RCC 7860 (cell line): ENCODE measurements at regions not wholly inside any gene's neighbourhood (a gene's known extent, or its start where the extent isn't known, plus 50 kb on each side); places are given as distances from the start of the nearest gene placed in this dataset.

Source experiments
- DNase-seq: peaks from one replicate; pipeline ENCODE4 v3.0.0-alpha.2; 2015; ENCODE audit warnings: low spot score
- FAIRE-seq: peaks from 2 replicates; lab custom pipeline; 2012; peaks lifted over from hg19 to GRCh38; lab: Jason Lieb, UNC

GRCh38 chr1:216830424-216831210 is 107.4 kb upstream of the ESRRG start:
- FAIRE-seq: no peak
- no peak for DNase-seq

- DNase-seq (no peak), FAIRE-seq (no peak)
Measured at GRCh38 chr1:216827251-216827650, 104.0 kb upstream of the ESRRG start.

- no peak for DNase-seq
- FAIRE-seq: no peak
Measured at GRCh38 chr1:216826646-216827045, 103.4 kb upstream of the ESRRG start.

GRCh38 chr1:216826214-216826613 is 103.0 kb upstream of the ESRRG start:
- DNase-seq: no peak
- FAIRE-seq: no peak

DNA sequence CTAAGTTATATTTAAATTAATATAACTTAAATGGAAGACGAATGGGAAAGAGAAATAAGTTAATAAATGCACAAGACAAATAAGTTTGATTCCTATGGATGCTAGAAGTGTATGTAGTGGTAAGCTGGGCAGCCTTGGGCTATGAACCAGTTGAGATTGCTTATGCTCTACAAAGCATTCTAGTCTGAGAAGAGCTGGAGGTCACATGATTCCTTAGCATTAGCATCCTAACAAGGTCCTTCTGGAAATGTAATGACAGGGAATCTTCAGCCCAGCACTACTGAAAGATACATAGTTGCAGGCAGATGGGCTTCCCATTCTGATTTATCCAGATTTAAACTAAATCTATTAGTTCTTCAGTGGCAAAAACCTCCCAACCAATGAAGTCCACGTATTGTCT is 102.3 kb upstream of the ESRRG start:
- FAIRE-seq (no peak), DNase-seq (no peak)

- no peak for FAIRE-seq
Measured at GRCh38 chr1:216824511-216824910, 101.3 kb upstream of the ESRRG start.

GRCh38 chr1:216823731-216824130 is 100.5 kb upstream of the ESRRG start:
- FAIRE-seq: no peak

More at GRCh38 chr1:216824511-216824910, 101.3 kb upstream of the ESRRG start:
- DNase-seq: no peak

DNA sequence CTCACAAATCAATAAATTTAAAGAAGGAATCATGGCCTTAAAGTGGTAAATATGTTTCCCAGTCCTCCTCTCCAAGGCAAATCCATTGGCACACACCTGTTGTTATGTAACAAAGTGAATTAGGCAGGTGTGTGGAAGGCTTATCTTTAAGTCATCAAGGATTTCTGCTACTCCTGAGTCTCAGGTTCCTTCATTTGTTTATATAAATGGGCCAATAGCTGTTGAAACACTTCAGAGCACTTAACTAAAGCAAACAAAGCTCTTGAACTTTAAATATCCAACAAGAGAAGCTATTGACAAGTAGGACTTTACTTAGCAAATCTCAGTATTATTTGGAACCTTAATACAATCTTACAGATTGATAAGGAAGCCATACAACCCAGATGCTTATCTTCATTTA is 99.3 kb upstream of the ESRRG start:
- DNase-seq (no peak), FAIRE-seq (no peak)

More at GRCh38 chr1:216823731-216824130, 100.5 kb upstream of the ESRRG start:
- no peak for DNase-seq

DNA sequence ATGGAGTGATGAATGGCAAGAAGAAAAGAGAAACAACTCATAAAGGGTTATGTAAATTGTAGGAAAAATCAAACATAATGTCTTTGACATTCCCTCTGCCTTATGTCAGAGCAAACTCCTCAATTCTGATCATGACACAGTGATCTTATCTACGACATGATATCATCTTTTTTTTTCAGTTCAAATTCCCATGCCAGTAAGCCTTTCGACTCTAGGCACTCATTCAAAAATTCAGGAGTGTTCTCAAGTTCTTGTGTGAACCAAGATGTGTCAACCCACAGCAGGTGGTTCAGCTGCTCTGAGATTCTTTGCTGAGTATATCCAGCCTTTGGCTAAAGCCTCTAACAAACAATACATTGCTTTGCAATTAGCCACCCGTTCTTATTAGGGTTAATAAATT is 97.1 kb upstream of the ESRRG start:
- FAIRE-seq (no peak), DNase-seq (no peak)

DNA sequence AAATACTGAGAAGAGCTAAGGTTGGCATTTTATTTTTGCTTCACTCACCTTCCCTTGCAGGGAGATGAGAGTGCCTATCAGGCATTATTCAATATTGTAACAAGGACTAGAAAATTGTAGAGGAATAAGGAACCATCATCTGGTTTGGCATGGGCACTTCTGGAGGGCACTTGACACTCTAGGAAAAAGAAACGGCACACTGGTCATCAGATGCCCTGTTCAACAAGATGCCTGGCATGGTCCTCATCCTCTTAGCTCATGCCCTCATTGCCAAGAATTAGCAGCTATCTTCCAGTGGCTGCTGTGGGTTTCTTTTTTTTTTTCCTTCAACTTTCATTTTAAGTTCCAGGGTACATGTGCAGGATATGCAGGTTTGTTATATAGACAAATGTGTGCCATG is 95.1 kb upstream of the ESRRG start:
- DNase-seq (no peak), FAIRE-seq (no peak)

- FAIRE-seq: no peak
Measured at GRCh38 chr1:216815260-216816131, 92.3 kb upstream of the ESRRG start.

GRCh38 chr1:216814576-216815259 is 91.5 kb upstream of the ESRRG start:
- no peak for FAIRE-seq
- DNase-seq: no peak

More at GRCh38 chr1:216815260-216816131, 92.3 kb upstream of the ESRRG start:
- no peak for DNase-seq

DNA sequence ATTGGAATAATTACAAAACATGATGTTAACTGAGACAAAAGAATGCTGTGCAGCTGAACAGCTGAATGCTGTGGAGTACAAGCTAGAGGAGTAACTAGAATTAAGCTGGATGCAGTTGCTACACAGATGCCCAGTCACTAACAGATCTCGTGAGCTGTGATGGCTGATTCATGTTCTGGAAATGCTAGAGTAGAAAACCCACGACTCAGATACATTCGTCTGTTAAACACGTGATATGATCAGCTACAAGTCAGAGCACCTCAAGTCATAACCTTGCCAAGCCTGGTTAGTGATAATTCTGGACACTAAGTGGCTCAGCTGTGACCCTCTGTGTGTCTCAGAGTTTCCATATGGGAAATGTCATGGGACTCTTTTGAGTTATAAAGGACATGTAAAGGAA is 89.7 kb upstream of the ESRRG start:
- DNase-seq (no peak), FAIRE-seq (no peak)

DNA sequence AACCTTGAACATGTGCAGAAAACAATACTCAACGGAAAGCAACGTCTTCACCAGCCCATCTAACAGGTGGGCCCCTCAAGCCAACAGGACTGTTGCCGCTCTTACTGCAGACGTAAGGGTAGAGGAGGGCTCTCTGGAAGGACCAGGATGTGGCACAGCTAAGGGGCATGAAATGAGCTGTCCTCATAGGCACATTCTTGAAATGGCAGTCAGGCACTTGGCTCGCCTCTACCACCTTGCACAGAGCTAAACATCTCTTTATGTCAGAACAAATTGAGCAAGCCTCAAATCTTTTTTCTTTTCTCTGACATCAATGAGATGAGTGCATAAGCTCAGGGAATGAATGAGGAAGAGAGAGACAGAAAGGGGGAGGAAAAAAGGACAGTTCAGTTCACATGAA is 86.4 kb upstream of the ESRRG start:
- DNase-seq (no peak), FAIRE-seq (no peak)

DNA sequence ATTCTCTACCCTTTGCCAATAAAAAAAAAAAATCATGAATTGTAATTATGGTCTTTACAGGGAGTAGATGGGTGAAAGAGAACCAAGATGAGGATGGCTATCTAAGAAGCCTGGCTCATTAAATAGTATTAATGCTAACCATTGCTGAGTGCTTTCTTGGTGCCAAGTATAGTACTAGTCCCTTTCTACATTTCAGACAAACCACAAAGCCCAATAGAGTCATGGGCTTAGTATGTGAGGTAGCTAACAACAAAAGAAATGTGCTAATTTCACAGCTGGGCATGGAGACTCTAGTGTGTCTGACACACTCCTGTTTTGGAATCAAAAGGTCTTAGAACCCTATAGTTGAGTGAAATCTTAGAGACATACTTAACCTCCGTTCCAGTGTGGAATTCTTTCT is 84.5 kb upstream of the ESRRG start:
- DNase-seq: no peak
- no peak for FAIRE-seq

DNA sequence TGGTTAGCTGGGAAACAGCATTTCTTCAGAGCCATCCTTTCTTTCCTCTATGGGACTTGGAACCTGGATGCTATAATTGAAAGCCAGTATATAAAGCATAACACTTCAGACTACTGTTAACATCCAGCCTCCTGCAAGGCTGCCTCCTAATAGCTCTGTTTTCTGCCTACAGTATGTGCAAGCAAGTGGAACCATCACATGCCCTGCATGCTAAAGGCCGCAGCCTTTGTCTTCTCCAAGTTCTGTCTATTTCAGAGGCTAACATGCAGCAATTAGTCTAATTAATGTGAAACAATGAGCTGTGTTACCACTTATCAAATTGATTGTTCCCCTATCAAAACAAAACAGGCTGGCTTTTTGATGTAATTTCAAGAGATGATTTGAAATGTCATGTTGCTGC is 82.7 kb upstream of the ESRRG start:
- no peak for FAIRE-seq

GRCh38 chr1:216805233-216805632 is 82.0 kb upstream of the ESRRG start:
- FAIRE-seq: no peak
- DNase-seq: no peak

More for the DNA sequence above, 82.7 kb upstream of the ESRRG start:
- no peak for DNase-seq

DNA sequence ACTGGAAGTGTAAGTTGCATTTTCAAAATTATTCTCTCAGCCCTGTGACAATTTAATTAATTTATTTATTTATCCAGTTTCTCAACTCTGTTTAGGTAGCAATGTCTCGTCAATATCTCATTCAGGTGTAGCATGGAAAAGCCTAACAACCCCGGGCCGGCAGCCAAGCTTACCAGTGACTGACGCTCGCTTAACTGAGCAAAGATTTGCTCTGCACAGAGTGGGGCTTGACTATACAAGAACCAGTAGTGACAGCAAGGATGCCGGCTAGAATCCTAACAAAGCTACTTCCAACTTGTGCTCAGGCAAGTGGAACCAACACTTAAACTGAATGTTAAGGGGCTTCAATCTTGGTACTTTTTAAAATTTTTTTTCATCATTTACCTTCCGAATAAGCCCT is 80.9 kb upstream of the ESRRG start:
- no peak for DNase-seq
- no peak for FAIRE-seq

DNA sequence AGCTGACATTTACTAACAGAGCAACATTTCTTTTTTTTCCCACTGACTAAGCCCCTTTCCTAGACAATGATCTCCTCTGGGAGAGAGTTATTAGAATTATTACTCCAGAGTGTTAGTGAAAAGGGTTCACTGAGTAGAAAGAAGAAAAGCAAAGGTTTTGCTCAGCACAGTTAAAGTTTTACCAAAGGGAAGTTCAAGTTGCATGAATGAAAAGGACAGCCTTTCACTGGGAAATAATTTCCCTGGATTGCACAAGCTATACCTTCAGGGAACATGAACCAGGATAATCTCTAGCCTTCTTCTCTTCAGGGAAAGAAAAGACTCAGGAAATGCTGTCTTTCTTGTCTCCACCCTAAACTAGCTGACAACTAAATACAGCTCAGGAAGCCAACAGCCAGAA is 71.4 kb upstream of the ESRRG start:
- FAIRE-seq (no peak), DNase-seq (no peak)

DNA sequence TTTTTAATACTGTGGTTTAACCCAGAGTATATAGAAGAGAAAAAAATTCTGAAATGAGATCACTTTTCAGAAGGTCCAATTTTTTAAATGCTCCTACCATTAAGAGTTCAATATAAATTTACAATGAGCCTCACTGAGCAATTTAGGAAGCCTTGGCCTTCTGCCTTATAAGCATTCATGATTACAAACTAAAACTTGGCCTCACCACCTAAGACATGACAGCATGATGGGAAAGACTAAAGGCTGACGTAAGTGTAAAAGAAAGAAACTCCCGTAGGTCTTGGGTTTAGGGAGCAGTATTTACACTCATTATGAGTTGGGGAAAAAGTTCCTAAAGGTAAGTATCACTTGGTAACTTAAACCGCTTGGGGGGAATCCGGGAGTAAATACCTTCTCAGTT is 70.7 kb upstream of the ESRRG start:
- FAIRE-seq (no peak), DNase-seq (no peak)

GRCh38 chr1:216793303-216793702 is 70.1 kb upstream of the ESRRG start:
- no peak for FAIRE-seq
- DNase-seq: no peak
